GM18507 (cell line): ENCODE measurements at regions not wholly inside any gene's neighbourhood (a gene's known extent, or its start where the extent isn't known, plus 50 kb on each side); places are given as distances from the start of the nearest gene placed in this dataset.
"Not testable (repeated sequence)": the region's sequence is repeated elsewhere in the genome, so short reads cannot be mapped to it uniquely, and the experiment has no call there.

ENCODE experiments used
- DNase-seq: peaks from one replicate; pipeline ENCODE4 v3.0.0; 2011; ENCODE audit warnings: low read depth; ENCODE audit not compliant: insufficient read length; ENCODE audit errors: extremely low spot score
- FAIRE-seq: peaks from 2 replicates; lab custom pipeline; 2011; peaks lifted over from hg19 to GRCh38; lab: Jason Lieb, UNC

DNA sequence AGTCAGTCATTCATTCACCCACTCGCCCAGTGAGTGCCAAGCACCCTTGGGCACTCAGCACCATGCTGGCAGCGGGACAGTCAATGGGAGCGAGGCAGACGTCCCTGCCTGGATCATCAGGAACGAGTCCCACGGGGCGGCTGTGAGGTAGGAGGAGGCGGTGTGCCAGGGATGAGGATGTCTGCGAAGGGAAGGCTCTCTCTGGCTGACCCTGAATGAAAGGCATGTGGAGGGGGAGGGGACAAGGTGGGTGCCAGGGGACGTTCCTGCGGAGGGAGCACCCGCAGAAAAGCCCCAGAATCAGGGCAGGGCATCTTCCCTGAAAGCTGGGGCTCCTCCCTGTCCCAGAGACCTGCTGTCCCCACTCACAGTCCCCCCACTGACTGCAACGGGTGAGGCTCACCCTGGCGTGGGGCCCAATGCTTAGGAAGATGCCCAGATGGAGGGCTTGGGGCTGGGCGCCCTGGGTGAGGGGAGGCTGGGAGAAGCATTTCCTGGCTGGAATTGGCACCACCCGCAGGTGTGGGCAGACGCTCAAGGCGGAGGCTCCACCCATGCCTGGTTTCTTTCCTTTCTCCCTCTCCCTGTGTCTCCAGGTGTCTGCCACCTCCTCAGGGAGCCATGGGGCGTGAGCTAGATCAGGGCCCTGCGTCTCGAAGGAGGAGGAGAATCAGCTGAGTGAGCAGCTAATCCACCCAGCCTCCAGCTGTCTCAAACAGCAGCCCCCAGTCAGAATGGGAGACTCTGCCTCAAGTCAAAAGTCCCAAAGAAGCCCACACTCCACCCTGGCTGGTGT, 179.0 kb upstream of the PPP1R26 start:
- FAIRE-seq: no peak
- DNase-seq: no peak

DNA sequence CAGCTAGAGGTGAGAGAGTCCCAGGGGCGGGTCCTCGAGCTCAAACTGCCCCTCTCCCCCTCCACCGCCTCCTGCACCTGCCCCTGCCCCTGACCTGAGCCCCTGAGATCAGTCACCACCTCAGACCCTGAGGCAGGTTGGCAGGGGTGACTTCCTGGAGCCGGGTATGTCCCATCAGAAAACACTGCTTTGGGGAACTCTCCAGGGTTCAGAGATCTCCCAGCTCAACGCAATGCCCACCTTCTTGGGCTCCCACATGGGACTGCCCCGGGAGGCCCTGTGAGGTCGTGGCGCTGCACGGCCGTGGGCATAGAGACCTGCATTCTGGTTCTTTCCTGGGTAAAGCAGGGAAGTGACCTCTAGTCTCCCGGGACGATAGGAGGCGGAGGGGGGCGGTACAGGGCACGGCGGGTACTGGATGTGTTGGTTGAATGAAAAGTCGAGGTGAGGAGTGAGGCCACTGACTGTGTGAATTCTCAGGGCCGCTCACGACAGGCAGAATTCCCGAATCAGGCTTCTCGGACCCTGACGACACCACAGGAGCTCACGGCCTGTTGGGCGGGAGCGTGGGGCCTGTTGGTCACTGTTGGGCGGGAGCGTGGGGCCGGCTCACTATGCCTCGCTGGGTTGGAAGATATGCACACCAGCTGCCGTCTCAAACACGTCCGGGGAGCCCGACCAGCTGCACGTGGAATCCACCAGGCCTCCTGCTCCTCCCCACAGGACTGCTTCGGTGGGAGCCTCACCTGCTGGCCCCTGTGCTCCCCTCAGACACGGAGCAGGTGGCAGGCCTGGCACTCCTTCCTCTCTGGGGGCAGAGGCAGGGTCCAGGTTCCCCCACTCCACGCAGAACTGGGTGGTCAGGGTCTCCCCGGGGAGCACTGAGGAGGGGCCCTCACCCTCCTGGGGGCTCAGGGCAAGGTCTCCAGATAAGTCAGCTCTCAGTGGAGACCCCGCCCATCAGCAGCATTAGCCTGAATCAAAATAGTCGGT, 178.0 kb upstream of the PPP1R26 start:
- FAIRE-seq: no peak
- DNase-seq: no peak

DNA sequence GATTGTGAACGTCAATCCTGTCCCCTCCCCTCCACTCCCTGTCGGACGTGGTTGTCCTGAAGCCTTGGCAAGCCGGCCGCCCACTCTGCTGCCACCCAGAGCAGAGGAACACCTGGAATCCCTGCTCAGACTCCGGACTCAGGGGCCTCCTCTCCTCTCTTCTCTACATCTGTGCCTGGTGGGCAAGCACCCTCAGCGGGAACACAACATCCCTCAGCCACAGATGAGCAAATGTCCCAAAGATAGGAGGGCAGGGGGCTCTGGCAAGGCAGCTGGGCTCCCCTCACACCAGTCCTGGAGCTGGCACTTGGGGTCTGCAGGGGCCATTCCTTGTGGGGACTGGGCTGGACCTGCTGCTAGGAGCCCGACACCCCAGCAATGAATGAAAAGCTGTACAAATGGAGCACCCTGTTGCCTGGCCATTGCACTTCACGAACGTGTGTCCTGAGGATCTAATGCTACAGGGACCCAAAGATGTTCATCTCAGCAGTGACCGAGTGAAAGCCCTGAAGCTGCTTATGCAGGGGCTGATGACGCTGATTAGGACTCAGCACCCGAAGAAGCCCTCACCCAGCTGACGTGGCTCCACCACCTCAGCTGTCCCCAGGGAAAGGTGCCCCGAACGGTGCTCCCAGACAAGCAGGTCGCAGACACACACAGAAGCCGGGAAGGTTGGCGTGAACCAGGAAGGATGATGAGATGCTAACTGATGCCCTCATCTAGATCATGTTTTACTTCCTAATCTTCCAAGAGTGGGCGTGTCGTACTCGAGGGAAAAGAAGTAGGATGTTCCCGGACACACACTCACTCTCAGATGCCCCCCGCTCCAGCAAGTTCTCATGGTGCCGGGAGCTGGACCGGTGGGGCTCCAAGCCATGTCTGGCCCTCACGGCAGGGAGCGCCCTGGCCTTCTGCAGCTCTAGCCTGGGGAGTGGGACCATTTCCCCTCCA, 177.0 kb upstream of the PPP1R26 start:
- DNase-seq (no peak), FAIRE-seq (no peak)

DNA sequence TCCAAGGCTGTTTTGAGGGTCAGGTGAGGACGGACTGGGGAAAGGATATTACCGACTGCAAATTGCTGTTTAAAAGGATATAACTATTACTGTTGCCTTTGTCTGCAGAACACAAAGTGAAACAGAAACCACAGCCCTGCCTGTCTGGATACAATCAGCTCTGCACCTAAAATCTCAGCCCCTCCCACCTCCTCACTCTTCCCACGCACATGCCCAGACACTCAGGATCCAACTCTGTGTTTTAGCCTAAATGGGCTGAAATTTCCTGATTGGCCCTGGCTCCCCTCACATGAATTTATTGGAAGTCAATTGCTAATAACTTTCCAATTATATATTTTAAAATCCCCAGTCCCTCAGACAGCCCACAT, 176.3 kb upstream of the PPP1R26 start:
- DNase-seq (no peak), FAIRE-seq (peak; percentile 48)

DNA sequence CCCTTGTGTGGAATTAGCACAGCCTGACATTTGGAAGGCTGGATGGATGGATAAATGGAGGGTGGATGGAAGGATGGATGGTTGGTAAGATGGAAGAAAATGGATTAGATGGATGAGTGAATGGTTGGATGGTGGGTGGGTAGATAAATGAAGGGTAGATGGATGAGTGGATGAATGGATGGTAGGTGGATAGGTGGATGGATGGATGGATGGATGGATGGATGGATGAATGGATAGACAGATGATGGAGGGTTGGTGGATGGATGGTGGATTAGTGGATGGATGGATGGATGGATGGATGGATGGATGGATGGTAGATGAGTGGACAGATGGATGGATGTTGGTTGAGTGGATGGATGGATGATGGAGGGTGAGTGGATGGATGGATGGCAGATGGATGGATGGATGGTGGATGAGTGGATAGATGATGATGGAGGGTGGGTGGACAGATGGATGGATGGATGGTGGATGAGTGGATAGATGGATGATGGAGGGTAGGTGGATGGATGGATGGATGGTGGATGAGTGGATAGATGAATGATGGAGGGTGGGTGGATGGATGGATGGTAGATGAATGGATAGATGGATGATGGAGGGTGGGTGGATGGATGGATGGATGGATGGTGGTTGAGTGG, 175.6 kb upstream of the PPP1R26 start:
- no peak for FAIRE-seq
- no peak for DNase-seq

DNA sequence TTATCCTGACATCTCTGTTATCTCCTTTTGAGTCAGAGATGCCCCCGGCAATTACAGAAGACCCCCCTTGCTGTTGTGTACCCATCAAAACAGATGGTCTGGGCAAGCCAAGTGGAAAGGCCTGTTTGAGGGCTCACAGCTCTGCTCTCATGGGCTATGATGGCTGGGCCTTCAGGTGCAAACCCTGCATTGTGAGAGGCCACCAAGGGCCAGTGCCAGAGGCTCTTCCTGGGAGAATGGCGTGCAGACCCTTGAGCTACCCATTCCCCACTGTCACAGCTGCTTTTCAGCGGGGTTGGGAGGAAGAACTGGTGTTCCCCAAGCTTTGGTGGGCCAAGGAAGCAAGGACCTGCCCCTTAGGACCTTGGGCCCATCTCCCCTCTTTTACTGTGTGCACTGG, 174.7 kb upstream of the PPP1R26 start:
- FAIRE-seq (no peak), DNase-seq (no peak)

DNA sequence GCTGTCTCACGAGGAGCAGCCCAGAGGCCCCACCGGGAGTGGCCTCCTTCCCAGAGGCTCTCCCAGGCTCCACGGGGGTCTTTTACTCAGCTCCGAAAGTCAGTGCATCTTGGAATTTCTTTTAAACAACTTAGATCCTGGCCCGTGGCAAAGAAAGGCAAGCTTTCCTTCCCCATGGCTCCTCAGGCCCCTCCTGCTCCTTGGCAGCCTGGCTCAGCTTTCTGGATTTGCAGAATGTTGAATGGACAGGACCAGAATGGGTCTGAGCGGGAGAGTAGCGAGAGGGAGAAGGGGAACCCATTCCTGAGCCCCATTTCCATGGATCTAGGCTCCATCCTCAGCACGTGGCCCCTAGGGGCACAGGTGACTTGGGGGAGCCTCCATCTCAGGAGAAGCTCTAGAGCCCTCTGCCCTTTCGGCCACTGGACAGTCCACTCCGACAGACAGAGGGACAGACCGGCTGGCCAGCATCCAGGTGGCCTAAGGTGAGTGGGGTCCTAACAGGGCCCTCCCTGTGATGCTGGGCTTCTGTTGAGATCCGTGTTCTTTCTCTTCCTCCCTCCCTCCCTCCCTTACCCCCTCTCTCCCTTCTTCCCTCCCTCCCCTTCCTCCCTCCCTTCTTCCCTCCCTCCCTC, 173.9 kb upstream of the PPP1R26 start:
- no peak for FAIRE-seq
- no peak for DNase-seq

DNA sequence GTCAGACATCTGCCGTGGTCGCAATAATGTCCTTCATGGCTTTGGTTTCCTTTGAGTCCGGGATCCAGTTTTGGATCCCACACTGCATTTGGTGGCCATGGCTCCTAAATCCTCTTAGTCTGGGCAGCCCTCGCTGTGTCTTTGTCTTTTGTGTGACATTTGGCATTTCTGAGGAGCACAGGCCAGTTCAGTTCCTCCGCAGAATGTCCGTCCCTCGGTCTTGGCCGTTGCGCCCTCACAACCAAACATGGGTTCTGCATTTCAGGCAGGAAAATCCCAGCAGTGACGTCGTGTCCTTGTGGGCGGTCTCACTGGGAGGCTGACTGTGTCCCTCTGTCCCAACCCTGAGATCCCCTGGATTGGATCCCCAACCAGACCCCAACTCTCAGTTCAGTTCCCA, 172.9 kb upstream of the PPP1R26 start:
- DNase-seq (no peak), FAIRE-seq (no peak)

DNA sequence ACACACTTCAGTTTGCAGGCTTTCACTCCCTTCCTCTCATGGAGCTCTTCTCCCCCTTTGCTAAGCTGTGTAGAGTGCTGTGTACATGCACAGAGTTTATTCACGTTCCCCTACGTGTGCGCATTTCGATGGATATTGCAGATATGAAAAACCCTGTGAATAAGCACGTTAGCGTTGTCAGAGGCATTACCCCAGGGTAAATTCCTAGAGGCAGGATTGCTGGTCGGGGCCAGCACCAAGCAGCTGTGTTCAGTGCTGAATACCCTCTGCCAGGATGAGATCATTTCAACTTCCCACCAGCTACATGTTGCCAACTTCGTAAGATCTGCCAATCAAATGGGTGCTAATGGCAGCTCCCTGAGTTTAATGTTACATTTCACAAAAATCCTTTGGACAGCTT, 172.3 kb upstream of the PPP1R26 start:
- FAIRE-seq: no peak

DNA sequence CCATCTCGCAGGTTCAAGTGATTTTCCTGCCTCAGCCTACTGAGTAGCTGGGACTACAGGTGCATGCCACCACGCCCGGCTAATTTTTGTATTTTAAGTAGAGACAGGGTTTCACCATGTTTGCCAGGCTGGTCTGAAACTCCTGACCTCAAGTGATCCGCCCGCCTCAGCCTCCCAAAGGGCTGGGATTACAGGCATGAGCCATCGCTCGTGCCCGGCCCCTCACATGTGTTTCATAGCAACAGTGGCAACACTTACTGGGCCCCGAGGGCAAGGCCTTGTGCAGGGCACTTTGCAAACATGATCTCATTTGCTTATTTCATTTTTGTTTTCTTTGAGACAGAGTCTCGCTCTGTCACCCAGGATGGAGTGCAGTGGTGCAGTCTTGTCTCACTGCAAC, 171.7 kb upstream of the PPP1R26 start:
- DNase-seq, FAIRE-seq: not testable (repeated sequence)

More for the DNA sequence above, 172.3 kb upstream of the PPP1R26 start:
- DNase-seq: no peak

DNA sequence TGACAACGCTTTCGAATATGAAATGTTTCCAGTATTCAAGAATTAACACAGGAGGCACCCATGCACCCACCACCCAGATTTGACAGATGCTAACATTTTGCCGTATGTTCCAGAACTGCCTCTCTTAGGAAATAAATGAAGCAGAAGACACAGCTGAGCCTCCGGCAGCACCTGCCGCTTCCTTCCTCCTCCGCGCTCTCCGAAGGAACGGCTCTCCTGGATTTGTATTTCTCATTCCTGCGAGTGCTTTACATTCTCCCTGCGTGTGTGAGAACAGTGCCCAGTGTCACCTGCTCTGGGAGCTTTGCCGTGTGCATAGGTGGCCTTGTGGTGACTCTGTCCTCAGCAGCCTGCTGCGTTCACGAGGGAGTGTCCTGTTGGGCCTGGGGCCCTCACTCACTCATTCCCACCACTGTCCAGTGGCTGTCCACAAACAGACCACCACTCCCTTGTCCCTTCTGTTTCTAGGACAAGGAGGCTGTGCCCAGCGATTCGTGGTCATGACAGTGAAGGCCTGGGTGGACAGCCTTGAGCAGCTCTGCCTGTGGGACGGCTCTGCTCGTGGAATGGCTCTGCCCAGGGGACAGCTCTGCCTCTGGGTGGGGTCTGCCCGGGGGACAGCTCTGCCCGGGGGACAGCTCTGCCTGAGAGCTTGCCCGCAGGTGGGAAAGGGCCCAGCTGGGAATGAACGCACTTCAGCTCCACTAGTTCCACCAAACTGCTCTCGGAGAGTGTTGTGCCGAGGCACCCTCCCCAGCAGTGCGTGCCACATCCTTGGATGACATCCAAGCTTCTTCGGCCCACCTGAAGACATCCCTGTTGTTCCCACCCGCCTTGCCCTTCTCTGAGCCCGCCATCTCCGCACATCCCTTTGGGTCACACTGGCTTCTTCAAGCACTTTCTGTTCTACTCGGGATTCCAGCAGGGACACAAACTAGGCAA, 170.5 kb upstream of the PPP1R26 start:
- FAIRE-seq (no peak), DNase-seq (no peak)

DNA sequence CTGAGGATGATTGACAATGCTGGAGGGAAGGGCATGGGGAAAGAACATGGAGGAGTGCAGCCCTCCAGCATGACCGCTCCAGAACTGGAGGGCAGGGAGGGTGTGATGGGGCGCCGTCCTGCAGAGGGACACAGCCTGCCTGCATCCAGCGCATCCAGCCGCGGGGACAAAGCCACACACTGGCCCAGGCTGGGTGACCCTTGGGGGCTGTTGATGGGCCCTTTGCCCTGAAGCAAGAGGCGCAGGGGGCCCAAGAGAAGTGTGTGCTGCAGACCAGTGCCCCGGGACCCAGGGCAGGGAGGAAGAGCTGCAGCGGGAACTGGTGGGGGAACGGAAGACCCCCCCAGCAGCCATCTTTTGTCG, 169.8 kb upstream of the PPP1R26 start:
- DNase-seq: no peak
- FAIRE-seq: no peak

DNA sequence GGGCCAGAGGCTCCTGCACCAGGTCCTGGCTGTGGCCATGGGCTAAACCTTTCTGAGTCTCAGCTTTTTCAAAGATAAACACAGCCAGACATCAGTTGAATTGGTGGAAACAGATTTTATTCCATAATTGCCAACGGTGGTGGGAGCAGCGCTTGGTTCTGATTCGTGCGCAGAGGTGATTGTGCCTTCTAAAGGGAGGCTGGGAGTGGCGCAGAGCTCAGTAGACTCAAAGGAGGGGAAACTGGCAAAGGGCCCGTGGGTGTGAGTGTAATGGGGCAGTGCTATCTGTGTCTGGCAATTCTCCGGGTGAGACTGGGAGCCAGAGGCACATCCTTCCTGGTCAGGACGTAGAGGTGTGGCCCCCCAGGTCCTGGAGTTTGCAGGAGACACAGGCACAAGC, 169.4 kb upstream of the PPP1R26 start:
- no peak for FAIRE-seq
- no peak for DNase-seq

DNA sequence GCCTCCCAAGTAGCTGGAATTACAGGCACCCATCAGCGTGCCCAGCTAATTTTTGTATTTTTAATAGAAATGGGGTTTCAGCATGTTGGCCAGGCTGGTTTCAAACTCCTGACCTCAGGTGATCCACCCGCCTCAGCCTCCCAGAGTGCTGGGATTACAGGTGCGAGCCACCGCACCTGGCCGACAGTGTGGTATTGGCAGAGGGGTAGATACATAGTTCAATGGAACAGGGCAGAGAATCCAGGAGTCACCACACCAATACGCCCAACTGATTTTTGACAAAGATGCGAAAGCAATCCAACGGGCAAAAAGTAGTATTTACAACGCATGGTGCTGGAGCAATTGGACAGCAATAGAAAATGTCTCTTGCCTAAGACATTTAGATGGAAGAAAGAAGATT, 164.0 kb upstream of the PPP1R26 start:
- FAIRE-seq: no peak
- no peak for DNase-seq

DNA sequence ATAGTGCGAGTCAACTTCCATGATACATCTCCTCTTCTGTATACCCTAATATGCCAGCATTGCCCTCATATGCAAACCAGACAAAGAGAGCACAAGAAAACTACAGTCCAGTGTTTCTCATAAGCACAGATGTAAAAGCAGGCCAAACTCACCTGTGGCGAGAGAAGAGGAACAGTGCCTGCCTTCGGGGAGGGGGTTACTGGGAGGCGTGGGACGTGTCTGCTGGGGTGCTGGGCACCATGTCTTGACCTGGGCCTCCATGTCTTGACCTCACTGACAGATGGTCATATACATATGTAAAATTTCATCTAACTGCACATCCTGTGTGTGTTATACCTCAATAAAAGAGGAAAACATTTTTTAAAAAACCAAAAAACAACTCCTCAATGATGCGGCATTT, 159.3 kb upstream of the PPP1R26 start:
- DNase-seq (no peak), FAIRE-seq (no peak)

DNA sequence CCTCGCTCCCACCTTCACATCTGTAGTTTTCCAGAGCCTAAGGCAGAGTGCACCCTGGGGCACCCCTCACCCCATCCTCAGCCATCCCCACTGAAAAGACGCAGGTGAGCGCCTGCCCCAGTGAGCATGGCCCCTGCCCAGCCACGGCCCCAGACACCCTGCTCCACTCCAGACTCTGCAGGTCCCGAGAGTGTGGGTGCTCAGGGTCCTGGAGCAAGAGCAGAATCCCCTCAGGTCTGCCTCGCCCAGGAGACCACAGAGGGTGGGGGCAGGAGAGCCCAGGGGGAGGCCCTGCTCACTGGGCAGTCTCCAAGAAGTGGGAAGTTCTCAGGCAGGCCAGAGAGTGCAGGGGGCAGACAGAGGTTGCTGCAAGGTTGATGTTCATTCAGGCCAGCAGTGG, 158.6 kb upstream of the PPP1R26 start:
- FAIRE-seq: no peak
- no peak for DNase-seq

DNA sequence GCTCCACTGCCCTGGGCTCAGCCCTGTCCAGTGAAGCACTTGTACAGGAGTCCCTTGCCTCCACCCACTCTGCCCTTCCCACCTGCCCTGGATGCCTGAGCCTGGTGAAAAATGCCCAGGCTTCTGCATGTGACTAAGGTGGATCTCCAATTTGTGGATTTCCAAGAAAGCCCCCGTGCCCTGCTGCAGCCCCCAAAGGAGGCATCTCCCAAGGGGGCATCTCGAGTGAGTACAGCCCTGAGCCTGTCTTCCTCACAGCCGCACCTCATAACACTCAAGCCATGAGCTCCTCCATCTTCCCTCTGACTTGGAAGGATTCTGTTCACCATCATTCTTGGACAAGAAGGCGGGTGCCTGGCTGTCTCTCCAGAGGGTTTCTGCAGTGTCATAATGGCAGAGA, 158.0 kb upstream of the PPP1R26 start:
- FAIRE-seq (no peak), DNase-seq (no peak)

DNA sequence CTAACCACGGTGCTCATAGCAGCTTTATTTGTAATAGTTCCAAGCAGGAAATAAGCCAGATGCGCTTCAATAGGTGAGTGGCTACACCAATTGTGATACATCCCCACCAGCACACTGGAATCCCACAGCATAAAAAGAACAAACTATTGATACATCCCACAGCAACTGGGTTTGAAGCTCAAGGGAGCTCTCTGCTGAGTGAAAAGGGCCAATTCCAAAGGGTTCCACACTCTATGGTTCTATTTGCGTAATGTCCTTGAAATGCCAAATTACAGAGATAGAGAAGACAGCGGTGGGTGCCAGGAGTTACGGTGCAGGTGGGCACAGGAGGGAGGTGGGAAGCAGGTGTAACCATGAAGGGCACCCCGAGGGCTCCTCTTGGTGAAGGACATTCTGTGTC, 155.3 kb upstream of the PPP1R26 start:
- no peak for FAIRE-seq
- no peak for DNase-seq
